HL-60 (cell line): ENCODE measurements at regions not wholly inside any gene's neighbourhood (a gene's known extent, or its start where the extent isn't known, plus 50 kb on each side); places are given as distances from the start of the nearest gene placed in this dataset.

ENCODE experiments used
- DNase-seq, 2 experiments: peaks; one replicate each; pipeline ENCODE4 v3.0.0-alpha.2; 2010 to 2020; ENCODE audit warnings: low read depth in 1 of 2, low spot score in 1 of 2
- H3K27ac ChIP-seq: fragments of 250-450 bp; sonication (Bioruptor Pico); replicated peaks from 2 replicates; pipeline ENCODE4 v1.5.1; 2020; ENCODE audit warnings: mild to moderate bottlenecking, moderate library complexity
- H3K27me3 ChIP-seq: fragments of 250-450 bp; sonication (Bioruptor Pico); 2 replicates; pipeline ENCODE4 v1.5.1; 2021; ENCODE audit warnings: mild to moderate bottlenecking, moderate library complexity; ENCODE audit not compliant: insufficient read depth, poor library complexity, severe bottlenecking
- H3K4me3 ChIP-seq: replicated peaks from 2 replicates; pipeline ENCODE4 v1.5.1; 2011; ENCODE audit warnings: mild to moderate bottlenecking, control low read depth, low read length; ENCODE audit not compliant: insufficient read depth
- CTCF ChIP-seq: IDR thresholded peaks from one replicate; pipeline ENCODE4 v1.5.1; 2011; ENCODE audit warnings: low read length, control low read depth, inconsistent platforms; ENCODE audit not compliant: insufficient read depth
- GABPA ChIP-seq: IDR thresholded peaks from 2 replicates; pipeline ENCODE4 v1.6.1; 2012; ENCODE audit warnings: low read depth
- POLR2AphosphoS5 ChIP-seq: IDR thresholded peaks from 2 replicates; pipeline ENCODE4 v1.6.1; 2012; ENCODE audit warnings: low read depth
- REST ChIP-seq: IDR thresholded peaks from 2 replicates; pipeline ENCODE4 v1.6.1; 2012; ENCODE audit warnings: low read depth; ENCODE audit not compliant: insufficient replicate concordance
- SPI1 ChIP-seq: IDR thresholded peaks from 2 replicates; pipeline ENCODE4 v1.6.1; 2012; ENCODE audit warnings: low read depth, mild to moderate bottlenecking, borderline replicate concordance

GRCh38 chr2:149849136-149849535 lies 261.6 kb upstream of the MMADHC start:
- Histone ChIP-seq H3K27ac (no peak overlapping the region), H3K27me3 (no peaks in the 10 kb centered on the region), H3K4me3 (no peak overlapping the region)
- DNase-seq, result no peak
- TF ChIP-seq CTCF, result no peak
- TF ChIP-seq SPI1, result no peak
- TF ChIP-seq GABPA, result no peak
- no peak for TF ChIP-seq POLR2AphosphoS5
- no peak for TF ChIP-seq REST

GRCh38 chr2:149841396-149841795 lies 253.8 kb upstream of the MMADHC start:
- TF ChIP-seq POLR2AphosphoS5 (no peak), SPI1 (no peak), GABPA (no peak), REST (no peak), CTCF (no peak)
- H3K4me3 ChIP-seq, result no peak overlapping the region
- DNase-seq, result no peak
- H3K27me3 ChIP-seq, result no peaks in the 10 kb centered on the region
- H3K27ac ChIP-seq, result no peak overlapping the region

- Histone ChIP-seq H3K27ac (no peak overlapping the region), H3K4me3 (no peak overlapping the region), H3K27me3 (no peaks in the 10 kb centered on the region)
- TF ChIP-seq POLR2AphosphoS5 (no peak), REST (no peak), GABPA (no peak), CTCF (no peak), SPI1 (no peak)
- DNase-seq, result no peak
Observed at GRCh38 chr2:149832324-149832723, 244.7 kb upstream of the MMADHC start.
